ENCODE measurements at regions not wholly inside any gene's neighbourhood (a gene's known extent, or its start where the extent isn't known, plus 50 kb on each side); places are given as distances from the start of the nearest gene placed in this dataset.

DNA sequence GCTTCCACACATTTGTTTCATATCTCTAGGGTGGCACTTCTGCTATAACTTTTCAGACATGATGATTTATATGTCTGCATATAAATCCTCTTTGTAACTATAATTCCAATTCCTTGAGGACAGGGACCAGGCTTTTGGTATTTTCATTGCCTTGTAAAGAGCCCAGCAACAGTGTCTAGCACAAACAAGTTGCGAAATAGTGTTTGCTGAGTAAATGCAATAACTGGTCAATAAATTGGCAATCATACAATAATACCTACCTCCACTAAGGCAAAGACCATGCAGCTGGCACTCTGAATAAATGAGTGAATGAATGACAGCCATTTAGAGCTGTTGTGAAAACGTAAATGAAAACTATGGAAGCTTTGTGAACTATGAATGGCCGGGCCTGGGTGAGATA is 564.0 kb upstream of the ZNF462 start:
- no peak for ATAC-seq (replicated peaks in 6 of 8)
- Histone ChIP-seq H3K4me3 (no peak overlapping the region), H3K27ac (no peak overlapping the region), H3K4me1 (replicated peaks in 1 of 2) (peaks cover 0 to 5% of the 10 kb centered on the region in 2 donors)
- in situ Hi-C loops (cut with MboI; ENCODE audit: low pct_unique_long_range_greater_than_20kb in 2 of 9, low sequenced_read_pairs in 9 of 9, unreplicated experiment in 9 of 9), result no loop called here
- whole genome bisulfite sequencing, 10 experiments, result 8 to 100% (median 88%) methylated on average over 1 to 3 of the region's 3 CpGs; no CpG with 5 or more reads in 2 of the 10 experiments

DNA sequence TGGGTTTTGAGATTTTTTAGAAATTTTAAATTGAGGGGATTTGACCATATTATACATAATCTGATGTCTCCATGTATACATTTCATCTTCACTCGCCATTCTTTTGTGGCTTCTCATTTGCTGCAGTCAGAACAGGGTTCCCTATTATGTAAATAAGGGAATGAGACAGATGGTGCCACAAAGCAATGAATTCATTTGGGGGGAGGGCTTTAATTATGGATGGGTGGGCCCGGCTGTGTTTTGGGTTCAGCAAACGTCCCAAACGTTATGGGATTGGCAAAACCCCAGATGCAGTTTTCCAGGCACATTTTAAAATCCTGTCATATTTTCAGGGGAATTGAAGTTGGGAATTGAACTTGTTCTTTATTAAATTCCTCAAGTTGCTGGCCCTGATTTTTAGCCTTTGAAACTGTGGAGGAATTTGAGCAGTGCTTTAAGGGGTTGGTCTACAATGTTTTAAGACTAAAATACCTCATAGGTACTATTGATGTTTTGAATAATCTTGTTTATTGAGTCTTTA is 558.5 kb upstream of the ZNF462 start:
- H3K4me3 ChIP-seq, result no peak overlapping the region
- WGBS, 10 experiments, result 14 to 62% (median 33%) methylated on average over 1 to 4 of the region's 4 CpGs; no CpG with 5 or more reads in 3 of the 10 experiments
- in situ Hi-C loops (cut with MboI; ENCODE audit: low pct_unique_long_range_greater_than_20kb in 2 of 9, low sequenced_read_pairs in 9 of 9, unreplicated experiment in 9 of 9), result loop anchor here in 1 of 9 experiments (25.0 kb wide), 1 partner anchor 108 kb away; no protein-coding TSS in a partner anchor

DNA sequence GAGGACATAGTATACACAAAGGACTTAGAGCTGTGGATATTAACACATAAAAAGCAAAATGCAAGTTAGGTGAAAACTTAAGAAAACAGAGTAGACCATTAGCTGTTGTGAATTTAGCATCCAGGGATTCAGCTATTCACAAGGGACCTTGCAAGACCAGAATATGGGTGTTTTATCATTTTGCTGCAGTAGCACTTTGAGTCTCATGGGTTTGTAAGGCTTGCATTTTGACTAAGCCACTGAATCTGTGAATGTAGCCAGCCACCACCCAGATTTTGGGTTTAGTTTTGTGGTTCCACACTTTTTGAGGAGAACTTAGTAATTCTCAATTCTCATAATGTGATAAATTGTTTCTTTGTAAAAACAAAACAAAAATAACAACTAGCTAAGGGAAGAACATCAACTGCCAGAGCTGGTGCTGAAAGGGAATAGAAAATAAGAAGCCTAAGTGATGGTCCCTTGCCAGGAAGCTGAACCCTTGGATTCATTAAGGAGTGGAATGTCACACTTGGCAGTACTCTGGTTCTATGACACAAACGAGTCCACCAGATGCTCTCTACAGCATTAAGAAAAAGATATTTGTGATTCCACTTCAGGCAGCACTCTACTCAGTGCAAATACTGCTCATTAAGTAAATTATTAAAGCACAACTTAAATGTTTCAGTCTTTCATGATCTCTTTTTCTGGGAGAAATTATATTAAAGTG is 557.4 kb upstream of the ZNF462 start:
- Histone ChIP-seq H3K4me1 (replicated peaks in 1 of 2) (peaks cover 7 to 18% of the 10 kb centered on the region in 2 donors), H3K4me3 (no peak overlapping the region), H3K27ac (no peak overlapping the region)
- in situ Hi-C loops (cut with MboI; ENCODE audit: low pct_unique_long_range_greater_than_20kb in 2 of 9, low sequenced_read_pairs in 9 of 9, unreplicated experiment in 9 of 9), result loop anchor here in 1 of 9 experiments (25.0 kb wide), 1 partner anchor 107 kb away; no protein-coding TSS in a partner anchor
- no peak for ATAC-seq (replicated peaks in 6 of 8)
- 0 to 86% (median 54%) methylated on average over 1 of the region's 1 CpG; no CpG with 5 or more reads in 4 of the 10 experiments for WGBS, 10 experiments

More for the DNA sequence above, 558.5 kb upstream of the ZNF462 start:
- H3K27ac ChIP-seq, result no peak overlapping the region
- peaks cover 7 to 18% of the 10 kb centered on the region in 2 donors for H3K4me1 ChIP-seq (replicated peaks in 1 of 2)
- ATAC-seq (replicated peaks in 6 of 8), result no peak

DNA sequence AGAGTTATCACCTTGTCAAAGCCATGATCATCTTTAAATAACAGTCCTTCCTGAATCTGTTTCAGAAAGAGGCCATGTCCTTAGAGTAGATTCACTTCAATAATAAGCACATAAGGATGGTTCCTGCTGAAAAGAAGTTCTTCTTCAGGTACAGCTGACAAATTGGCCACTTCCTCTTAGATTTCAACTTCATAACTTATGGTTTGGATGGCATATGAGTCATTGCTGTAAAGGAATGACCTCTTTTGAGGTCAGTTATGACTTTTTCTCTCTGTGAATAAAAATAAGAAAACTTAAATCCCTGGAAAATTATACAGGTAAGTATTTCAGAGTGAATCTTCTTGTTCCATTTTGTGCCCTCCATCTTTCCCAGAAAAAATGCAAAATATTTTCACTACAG is 555.3 kb upstream of the ZNF462 start:
- Histone ChIP-seq H3K4me1 (replicated peaks in 1 of 2) (peaks cover 7 to 13% of the 10 kb centered on the region in 2 donors), H3K27ac (no peak overlapping the region), H3K4me3 (no peak overlapping the region)
- no peak for ATAC-seq (replicated peaks in 6 of 8)
- in situ Hi-C loops (cut with MboI; ENCODE audit: low pct_unique_long_range_greater_than_20kb in 2 of 9, low sequenced_read_pairs in 9 of 9, unreplicated experiment in 9 of 9), result loop anchor here in 1 of 9 experiments (25.0 kb wide), 1 partner anchor 105 kb away; no protein-coding TSS in a partner anchor

DNA sequence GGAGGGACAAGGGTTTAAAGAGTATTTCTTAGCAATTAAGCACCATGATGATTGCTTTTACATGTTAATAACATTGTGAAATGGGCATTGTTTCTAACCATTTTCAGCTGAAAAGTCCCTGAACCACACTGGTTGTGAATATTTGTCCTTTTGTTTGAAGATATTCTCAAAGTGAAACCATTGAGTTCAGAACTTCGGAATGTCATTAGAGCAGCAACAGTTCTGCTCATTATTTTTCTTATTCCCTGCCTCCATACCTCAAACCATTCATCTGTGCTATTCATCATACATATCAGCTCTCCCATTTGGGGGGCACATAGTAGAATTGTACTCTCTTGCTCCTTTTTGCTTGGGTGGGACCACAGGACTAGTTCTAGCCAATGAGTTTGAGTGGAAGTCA is 553.0 kb upstream of the ZNF462 start:
- in situ Hi-C loops (cut with MboI; ENCODE audit: low pct_unique_long_range_greater_than_20kb in 2 of 9, low sequenced_read_pairs in 9 of 9, unreplicated experiment in 9 of 9), result loop anchor here in 1 of 9 experiments (25.0 kb wide), 1 partner anchor 102 kb away; no protein-coding TSS in a partner anchor
- H3K4me1 ChIP-seq (replicated peaks in 1 of 2), result peaks cover 5 to 7% of the 10 kb centered on the region in 2 donors
- H3K27ac ChIP-seq, result no peak overlapping the region
- no peak for ATAC-seq (replicated peaks in 6 of 8)
- H3K4me3 ChIP-seq, result no peak overlapping the region
- WGBS, 10 experiments, result 20 to 100% (median 80%) methylated on average over 1 of the region's 1 CpG; no CpG with 5 or more reads in 5 of the 10 experiments

DNA sequence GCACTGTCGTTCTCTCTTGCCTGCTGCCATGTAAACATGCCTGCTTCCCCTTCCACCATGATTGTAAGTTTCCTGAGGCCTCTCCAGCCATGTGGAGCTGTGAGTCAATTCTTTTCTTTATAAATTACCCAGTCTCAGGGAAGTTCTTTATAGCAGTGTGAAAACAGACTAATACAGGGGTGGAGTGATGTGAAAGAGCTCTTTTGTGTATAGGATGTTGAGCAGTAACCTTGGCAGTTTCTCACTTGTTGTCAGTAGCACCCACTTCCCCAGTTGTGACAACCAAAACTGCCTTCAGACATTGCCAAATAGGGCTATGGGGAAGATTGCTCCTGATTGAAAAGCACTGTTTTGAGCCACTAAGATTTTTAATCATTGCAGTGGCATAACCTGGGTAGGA is 552.2 kb upstream of the ZNF462 start:
- 20 to 100% (median 70%) methylated on average over 1 of the region's 1 CpG; no CpG with 5 or more reads in 6 of the 10 experiments for WGBS, 10 experiments
- in situ Hi-C loops (cut with MboI; ENCODE audit: low pct_unique_long_range_greater_than_20kb in 2 of 9, low sequenced_read_pairs in 9 of 9, unreplicated experiment in 9 of 9), result loop anchor here in 1 of 9 experiments (25.0 kb wide), 1 partner anchor 102 kb away; no protein-coding TSS in a partner anchor
- Histone ChIP-seq H3K4me1 (replicated peaks in 1 of 2) (peaks cover 0 to under 1% of the 10 kb centered on the region in 2 donors), H3K4me3 (no peak overlapping the region), H3K27ac (no peak overlapping the region)
- peak in 1 of 8 experiments; percentile 58 for ATAC-seq (replicated peaks in 6 of 8)

DNA sequence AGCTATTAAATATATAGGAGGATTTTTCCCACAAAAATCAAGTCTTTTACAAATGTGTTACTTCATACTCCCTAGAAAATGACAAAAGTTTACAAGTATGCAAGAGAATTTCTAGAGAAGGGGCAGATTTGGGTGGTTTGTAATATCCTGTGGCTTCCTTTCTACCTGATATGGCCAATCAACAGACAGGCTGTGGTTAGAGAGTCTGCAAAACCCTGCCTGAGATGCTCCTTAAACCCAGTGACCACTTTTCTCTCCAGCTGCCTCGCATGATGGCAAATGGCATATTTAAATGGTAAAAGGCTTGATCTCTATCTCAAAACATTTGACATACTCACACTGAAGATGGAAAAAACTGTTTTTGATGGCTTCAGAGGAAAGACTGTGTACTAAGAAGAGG is 550.1 kb upstream of the ZNF462 start:
- no peak overlapping the region for H3K4me3 ChIP-seq
- 63 to 100% (median 94%) methylated on average over 1 of the region's 1 CpG; no CpG with 5 or more reads in 6 of the 10 experiments for WGBS, 10 experiments
- no peak overlapping the region for H3K27ac ChIP-seq
- no peak for ATAC-seq (replicated peaks in 6 of 8)
- peaks cover 0 to under 1% of the 10 kb centered on the region in 2 donors for H3K4me1 ChIP-seq (replicated peaks in 1 of 2)
- in situ Hi-C loops (cut with MboI; ENCODE audit: low pct_unique_long_range_greater_than_20kb in 2 of 9, low sequenced_read_pairs in 9 of 9, unreplicated experiment in 9 of 9), result loop anchor here in 1 of 9 experiments (25.0 kb wide), 1 partner anchor 99 kb away; no protein-coding TSS in a partner anchor

DNA sequence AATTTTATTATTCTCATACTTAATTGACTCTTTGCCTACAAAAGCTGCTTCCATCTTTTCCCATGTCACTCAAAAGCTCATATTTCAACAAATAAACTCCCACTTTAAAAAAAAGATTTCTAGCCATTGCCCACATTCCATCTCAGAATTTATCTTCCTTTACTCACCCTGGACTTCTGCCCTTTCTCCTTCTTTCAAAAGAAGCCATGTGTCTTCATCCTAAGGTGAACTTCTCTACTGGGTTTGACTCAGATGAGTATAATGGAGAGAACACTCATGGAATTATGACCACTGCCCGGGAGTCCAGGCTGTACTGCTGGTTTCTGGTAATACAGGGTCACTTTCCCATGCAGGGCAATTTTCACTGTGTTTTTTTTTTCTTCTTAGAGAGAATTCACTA is 548.5 kb upstream of the ZNF462 start:
- ATAC-seq (replicated peaks in 6 of 8), result no peak
- Histone ChIP-seq H3K4me1 (replicated peaks in 1 of 2) (peaks cover 0 to 3% of the 10 kb centered on the region in 2 donors), H3K27ac (no peak overlapping the region), H3K4me3 (no peak overlapping the region)
- WGBS, 10 experiments, result 0 to 100% (median 100%) methylated on average over 1 of the region's 1 CpG; no CpG with 5 or more reads in 2 of the 10 experiments
- in situ Hi-C loops (cut with MboI; ENCODE audit: low pct_unique_long_range_greater_than_20kb in 2 of 9, low sequenced_read_pairs in 9 of 9, unreplicated experiment in 9 of 9), result loop anchor here in 1 of 9 experiments (25.0 kb wide), 1 partner anchor 98 kb away; no protein-coding TSS in a partner anchor

DNA sequence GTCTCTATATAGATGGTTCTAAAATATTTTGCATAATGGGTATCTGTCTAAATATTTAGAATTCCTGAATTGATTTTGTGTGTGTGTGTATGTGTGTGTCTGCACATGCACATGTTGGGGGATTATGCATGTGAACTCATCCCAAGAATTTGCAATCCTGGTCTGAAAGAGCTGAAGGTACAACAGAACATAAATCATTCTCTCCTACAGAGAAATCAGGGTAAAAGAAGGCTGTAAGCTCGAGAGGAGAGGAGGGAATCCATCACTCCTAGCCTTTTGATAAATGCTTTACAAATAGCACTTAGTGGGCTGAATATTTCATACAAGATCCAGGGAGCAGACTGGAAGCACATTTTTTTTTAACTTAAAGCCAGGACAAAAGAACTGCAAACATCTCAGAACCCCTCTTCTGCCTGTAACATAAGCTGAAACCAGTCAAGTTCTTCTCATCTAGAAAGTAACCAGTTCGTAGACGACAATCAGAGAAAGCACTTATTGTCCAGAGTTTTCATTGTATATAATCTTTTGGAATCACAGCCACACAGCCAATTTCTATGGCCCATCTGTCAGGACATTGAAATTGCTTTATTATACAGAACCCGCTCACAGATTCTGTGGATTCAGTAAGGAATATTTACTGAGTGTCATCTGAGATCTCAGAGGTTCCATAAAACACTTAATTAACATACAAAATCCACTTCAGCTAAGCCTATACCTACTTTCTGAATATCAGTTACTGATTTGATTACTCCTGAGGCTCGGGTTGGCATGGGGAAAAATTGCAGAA is 541.4 kb upstream of the ZNF462 start:
- ATAC-seq (replicated peaks in 6 of 8), result peak in 6 of 8 experiments; percentile 60 to 88 (median 86)
- in situ Hi-C loops (cut with MboI; ENCODE audit: low pct_unique_long_range_greater_than_20kb in 2 of 9, low sequenced_read_pairs in 9 of 9, unreplicated experiment in 9 of 9), result loop anchor here in 1 of 9 experiments (25.0 kb wide), 1 partner anchor 91 kb away; no protein-coding TSS in a partner anchor
- peak overlapping the region; percentile 54 to 70 for H3K27ac ChIP-seq
- 0 to 36% (median 16%) methylated on average over 1 to 5 of the region's 5 CpGs; no CpG with 5 or more reads in 2 of the 10 experiments for WGBS, 10 experiments
- H3K4me1 ChIP-seq (replicated peaks in 1 of 2), result peaks cover 46 to 60% of the 10 kb centered on the region in 2 donors
- no peak overlapping the region for H3K4me3 ChIP-seq

DNA sequence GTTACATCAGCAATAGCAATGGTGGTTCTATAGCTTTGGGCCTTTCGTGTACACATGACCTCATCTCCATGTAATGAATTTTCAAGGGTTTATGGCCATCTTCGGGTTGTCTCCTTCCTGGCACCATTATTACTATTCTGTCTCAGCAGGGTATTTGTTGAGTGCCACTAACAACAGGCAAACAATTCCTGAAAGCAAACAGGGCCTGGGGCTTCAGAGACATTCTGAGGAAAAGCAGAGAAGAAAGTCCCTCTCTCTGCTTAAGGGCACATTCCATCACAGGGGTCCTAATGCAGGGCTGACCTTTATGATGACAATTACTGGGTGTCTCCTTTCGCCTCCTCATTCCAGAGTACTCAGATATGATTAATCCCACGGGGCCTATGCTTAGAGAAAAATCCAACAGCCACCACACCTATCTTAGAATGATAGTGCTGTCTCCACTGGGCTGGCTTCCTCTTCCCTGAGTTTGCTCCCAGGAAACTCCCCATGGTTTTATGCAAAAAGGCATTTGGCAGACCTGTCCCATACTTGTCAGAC is 540.2 kb upstream of the ZNF462 start:
- Histone ChIP-seq H3K4me1 (replicated peaks in 1 of 2) (peaks cover 46 to 60% of the 10 kb centered on the region in 2 donors), H3K4me3 (no peak overlapping the region), H3K27ac (peak overlapping the region; percentile 54 to 70)
- in situ Hi-C loops (cut with MboI; ENCODE audit: low pct_unique_long_range_greater_than_20kb in 2 of 9, low sequenced_read_pairs in 9 of 9, unreplicated experiment in 9 of 9), result loop anchor here in 1 of 9 experiments (25.0 kb wide), 1 partner anchor 90 kb away; no protein-coding TSS in a partner anchor
- ATAC-seq (replicated peaks in 6 of 8), result peak in 6 of 8 experiments; percentile 8 to 54 (median 41)
- WGBS, 10 experiments, result 4 to 83% (median 35%) methylated on average over 2 to 4 of the region's 4 CpGs; no CpG with 5 or more reads in 4 of the 10 experiments

DNA sequence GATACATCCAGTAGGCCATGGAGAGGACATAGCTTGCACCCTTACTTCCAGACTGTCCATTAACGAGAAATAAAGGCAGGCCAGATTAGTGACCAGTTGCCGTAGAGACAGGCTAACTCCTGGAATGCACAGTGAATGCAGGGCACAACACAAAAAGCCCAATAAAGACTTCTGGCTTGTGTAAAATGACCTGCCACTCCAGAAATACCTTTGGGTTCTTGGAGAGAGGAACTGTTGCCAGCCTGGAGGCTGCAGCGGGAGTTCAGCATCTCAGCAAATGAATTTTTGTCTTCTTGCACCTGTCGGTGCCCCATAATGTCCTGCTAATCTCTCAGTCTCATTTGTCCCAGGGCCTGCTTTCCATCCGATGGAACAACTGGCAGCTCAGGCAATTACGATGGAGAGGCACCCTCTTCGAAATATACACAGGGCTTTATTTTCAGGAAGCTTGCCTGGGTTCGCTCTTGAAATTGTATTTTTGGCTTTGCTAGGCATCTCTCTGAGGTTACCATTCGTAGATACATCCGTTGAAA is 538.8 kb upstream of the ZNF462 start:
- Histone ChIP-seq H3K4me3 (no peak overlapping the region), H3K4me1 (replicated peaks in 1 of 2) (peaks cover 43 to 60% of the 10 kb centered on the region in 2 donors), H3K27ac (peak overlapping the region; percentile 3 to 22)
- peak in 1 of 8 experiments; percentile 54 for ATAC-seq (replicated peaks in 6 of 8)
- in situ Hi-C loops (cut with MboI; ENCODE audit: low pct_unique_long_range_greater_than_20kb in 2 of 9, low sequenced_read_pairs in 9 of 9, unreplicated experiment in 9 of 9), result loop anchor here in 1 of 9 experiments (25.0 kb wide), 1 partner anchor 88 kb away; no protein-coding TSS in a partner anchor
- 15 to 75% (median 55%) methylated on average over 1 to 9 of the region's 10 CpGs; no CpG with 5 or more reads in 2 of the 10 experiments for WGBS, 10 experiments

Data from motor neuron (in vitro differentiated cells).